ENCODE measurements at regions not wholly inside any gene's neighbourhood (a gene's known extent, or its start where the extent isn't known, plus 50 kb on each side); places are given as distances from the start of the nearest gene placed in this dataset.

GRCh38 chr4:126778348-126778747 is 854.4 kb upstream of the INTU start (continued):
- no peak for TF ChIP-seq PAX8 (CRISPR knock-in tag; IDR thresholded peaks at IDR 0.05; ENCODE audit: borderline replicate concordance)
- TF ChIP-seq ZNF678 (CRISPR knock-in tag; IDR thresholded peaks at IDR 0.05): no peak

- BruUV-seq (replicated peaks): no TSS peak
- no peak for FAIRE-seq
- intact Hi-C loops (cut with micrococcal nuclease; ENCODE audit: unreplicated experiment) (no loop called here), in situ Hi-C loops (cut with HindIII; ENCODE audit: extremely low pct_ligation_motif_present, low pct_unique_long_range_greater_than_20kb) (no loop called here)
- Histone ChIP-seq H3K27me3 (ENCODE audit: control insufficient read depth in 1 of 2, insufficient read depth in 2 of 2, low read length in 2 of 2) (no peaks in the 10 kb centered on the region), H3K36me3 (replicated peaks in 1 of 2; ENCODE audit: control insufficient read depth in 1 of 2, insufficient read depth in 2 of 2, low read length in 2 of 2) (no peaks in the 10 kb centered on the region), H2AFZ (ENCODE audit: low read length) (no peak overlapping the region), H3K9ac (ENCODE audit: insufficient read depth, low read depth, low read length) (no peak overlapping the region), H3K4me3 (replicated peaks in 1 of 3; ENCODE audit: insufficient read depth in 1 of 3, low read depth in 2 of 3, low read length in 3 of 3) (no peak overlapping the region), H3K9me3 (ENCODE audit: low read length) (no peaks in the 10 kb centered on the region), H3K27ac (ENCODE audit: extremely low read length, insufficient read depth, low read length) (no peak overlapping the region), H3K4me1 (ENCODE audit: insufficient read depth, low read length) (no peaks in the 10 kb centered on the region), H4K20me1 (ENCODE audit: insufficient read depth, low read length) (no peaks in the 10 kb centered on the region), H3K4me2 (ENCODE audit: low read depth, low read length) (no peak overlapping the region), H3K79me2 (ENCODE audit: insufficient read depth, low read length) (no peaks in the 10 kb centered on the region)
- no peak for DNase-seq (ENCODE audit: low spot score)
- ChIA-PET POLR2A (no interaction called here), CTCF (ENCODE audit: low intra/inter-chr PET ratio, low total read pairs) (no interaction called here)
- no peak for ATAC-seq
- WGBS (ENCODE audit: low lambda C conversion rate): 28% methylated on average over 4 of the region's 4 CpGs
- TF ChIP-seq ATRX (CRISPR knock-in tag; IDR thresholded peaks at IDR 0.05; ENCODE audit: borderline replicate concordance): no peak
Observed at GRCh38 chr4:126779001-126779400, 853.8 kb upstream of the INTU start.

GRCh38 chr4:126779436-126780166 is 853.2 kb upstream of the INTU start:
- in situ Hi-C loops (cut with HindIII; ENCODE audit: extremely low pct_ligation_motif_present, low pct_unique_long_range_greater_than_20kb): no loop called here
- no peak for DNase-seq (ENCODE audit: low spot score)
- no peaks in the 10 kb centered on the region for H3K36me3 ChIP-seq (replicated peaks in 1 of 2; ENCODE audit: control insufficient read depth in 1 of 2, insufficient read depth in 2 of 2, low read length in 2 of 2)
- H2AFZ ChIP-seq (ENCODE audit: low read length): no peak overlapping the region
- ChIA-PET POLR2A (no interaction called here), CTCF (ENCODE audit: low intra/inter-chr PET ratio, low total read pairs) (no interaction called here)
- H3K4me2 ChIP-seq (ENCODE audit: low read depth, low read length): no peak overlapping the region
- H3K4me3 ChIP-seq (replicated peaks in 1 of 3; ENCODE audit: insufficient read depth in 1 of 3, low read depth in 2 of 3, low read length in 3 of 3): no peak overlapping the region
- H3K27me3 ChIP-seq (ENCODE audit: control insufficient read depth in 1 of 2, insufficient read depth in 2 of 2, low read length in 2 of 2): no peaks in the 10 kb centered on the region
- no TSS peak for BruUV-seq (replicated peaks)
- intact Hi-C loops (cut with micrococcal nuclease; ENCODE audit: unreplicated experiment): no loop called here
- no peaks in the 10 kb centered on the region for H3K79me2 ChIP-seq (ENCODE audit: insufficient read depth, low read length)
- H4K20me1 ChIP-seq (ENCODE audit: insufficient read depth, low read length): no peaks in the 10 kb centered on the region
- WGBS (ENCODE audit: low lambda C conversion rate): 42% methylated on average over 12 of the region's 22 CpGs
- no peak overlapping the region for H3K9ac ChIP-seq (ENCODE audit: insufficient read depth, low read depth, low read length)
- no peaks in the 10 kb centered on the region for H3K4me1 ChIP-seq (ENCODE audit: insufficient read depth, low read length)
- no peak for ATAC-seq
- H3K27ac ChIP-seq (ENCODE audit: extremely low read length, insufficient read depth, low read length): no peak overlapping the region
- H3K9me3 ChIP-seq (ENCODE audit: low read length): no peaks in the 10 kb centered on the region
- no peak for FAIRE-seq
- TF ChIP-seq RNF2 (conservative IDR thresholded peaks at IDR 0.05; ENCODE audit: low read depth): no peak
- TF ChIP-seq ZSCAN12 (CRISPR knock-in tag; IDR thresholded peaks at IDR 0.05): no peak
- no peak for TF ChIP-seq ZNF160 (CRISPR knock-in tag; IDR thresholded peaks at IDR 0.05)
- TF ChIP-seq NFIC (IDR thresholded peaks at IDR 0.05; ENCODE audit: low read length): no peak
- TF ChIP-seq ZNF33A (CRISPR knock-in tag; IDR thresholded peaks at IDR 0.05; ENCODE audit: borderline replicate concordance): no peak
- TF ChIP-seq ZNF639 (CRISPR knock-in tag; conservative IDR thresholded peaks at IDR 0.05): no peak
- TF ChIP-seq ZFY (CRISPR knock-in tag; IDR thresholded peaks at IDR 0.05): no peak
- no peak for TF ChIP-seq NCOA1 (CRISPR knock-in tag; IDR thresholded peaks at IDR 0.05)
- no peak for TF ChIP-seq TRIM22 (IDR thresholded peaks at IDR 0.05)
- no peak for TF ChIP-seq NFE2L2 (IDR thresholded peaks at IDR 0.05; ENCODE audit: low read length)
- no peak for TF ChIP-seq CBX5 (CRISPR knock-in tag; IDR thresholded peaks at IDR 0.05; ENCODE audit: borderline replicate concordance)
- TF ChIP-seq TFDP2 (CRISPR knock-in tag; IDR thresholded peaks at IDR 0.05): no peak
